Breast epithelium (tissue), 3 donors: ENCODE measurements at regions not wholly inside any gene's neighbourhood (a gene's known extent, or its start where the extent isn't known, plus 50 kb on each side); places are given as distances from the start of the nearest gene placed in this dataset.

Source experiments
- CTCF ChIP-seq, 3 donors: fragments of 450-650 bp; IDR thresholded peaks; one replicate each; pipeline ENCODE4 v1.5.1; 2016 to 2017; ENCODE audit warnings: antibody characterized with exemption in 3 of 3, mild to moderate bottlenecking in 3 of 3, moderate library complexity in 3 of 3
- POLR2A ChIP-seq: fragments of 450-650 bp; IDR thresholded peaks from one replicate; pipeline ENCODE4 v1.6.1; 2016; ENCODE audit warnings: antibody characterized with exemption, mild to moderate bottlenecking, moderate library complexity

- TF ChIP-seq POLR2A = no peak
- no peak for TF ChIP-seq CTCF (IDR thresholded peaks at IDR 0.05)
These were observed 180.1 kb downstream of the ST6GAL2 start for GRCh38 chr2:106705877-106706276.
